MM.1S (cell line): ENCODE measurements at regions not wholly inside any gene's neighbourhood (a gene's known extent, or its start where the extent isn't known, plus 50 kb on each side); places are given as distances from the start of the nearest gene placed in this dataset.

ENCODE experiments used
- DNase-seq: peaks from one replicate; pipeline ENCODE4 v3.0.0-alpha.2; 2015
- H2AFZ ChIP-seq: fragments of 300-600 bp; sonication (generic); 2 replicates; pipeline ENCODE4 v1.6.0; 2016; ENCODE audit warnings: antibody characterized with exemption, low read length
- H3F3A ChIP-seq: fragments of 300-600 bp; sonication (generic); 2 replicates; pipeline ENCODE4 v1.6.1; 2016; ENCODE audit warnings: mild to moderate bottlenecking, antibody characterized with exemption, low read length, moderate library complexity, mixed read lengths; ENCODE audit not compliant: insufficient read depth
- H3K27ac ChIP-seq: fragments of 300-600 bp; sonication (generic); 2 replicates; pipeline ENCODE4 v1.5.1; 2016; ENCODE audit warnings: mild to moderate bottlenecking, low read length
- H3K27me3 ChIP-seq: fragments of 300-600 bp; sonication (generic); replicated peaks from 2 replicates; pipeline ENCODE4 v1.6.0; 2016; ENCODE audit warnings: low read length; ENCODE audit not compliant: insufficient read depth
- H3K36me3 ChIP-seq: fragments of 300-600 bp; sonication (generic); replicated peaks from 2 replicates; pipeline ENCODE4 v1.6.1; 2016; ENCODE audit warnings: mild to moderate bottlenecking, low read length, mixed read lengths; ENCODE audit not compliant: insufficient read depth
- H3K4me1 ChIP-seq: fragments of 300-600 bp; sonication (generic); 2 replicates; pipeline ENCODE4 v1.6.1; 2016; ENCODE audit warnings: low read length, mixed read lengths
- H3K4me2 ChIP-seq: fragments of 300-600 bp; sonication (generic); 2 replicates; pipeline ENCODE4 v1.6.0; 2016; ENCODE audit warnings: low read depth, low read length
- H3K4me3 ChIP-seq: fragments of 300-600 bp; sonication (generic); 2 replicates; pipeline ENCODE4 v1.5.1; 2016; ENCODE audit warnings: low read length, mixed read lengths
- H3K79me2 ChIP-seq: fragments of 300-600 bp; sonication (generic); 2 replicates; pipeline ENCODE4 v1.6.1; 2016; ENCODE audit warnings: mixed run types, low read length, mixed read lengths
- H3K9ac ChIP-seq: fragments of 300-600 bp; sonication (generic); 2 replicates; pipeline ENCODE4 v1.6.1; 2016; ENCODE audit warnings: low read length, mixed read lengths
- H3K9me2 ChIP-seq: fragments of 300-600 bp; sonication (generic); replicated peaks from 2 replicates; pipeline ENCODE4 v1.6.1; 2016; ENCODE audit warnings: mild to moderate bottlenecking, low read length, mixed read lengths; ENCODE audit not compliant: insufficient read depth
- H3K9me3 ChIP-seq: fragments of 300-600 bp; sonication (generic); replicated peaks from 2 replicates; pipeline ENCODE4 v1.6.1; 2016; ENCODE audit warnings: mild to moderate bottlenecking, low read length, mixed read lengths; ENCODE audit not compliant: insufficient read depth
- H4K20me1 ChIP-seq: fragments of 300-600 bp; sonication (generic); 2 replicates; pipeline ENCODE4 v1.6.1; 2016; ENCODE audit warnings: mild to moderate bottlenecking, low read length, moderate library complexity, mixed read lengths; ENCODE audit not compliant: insufficient read depth
- EZH2 ChIP-seq: fragments of 300-600 bp; sonication (generic); optimal IDR thresholded peaks from 2 replicates; pipeline ENCODE3; 2017; ENCODE audit warnings: low read depth, mild to moderate bottlenecking, antibody characterized with exemption, low read length, mixed read lengths
- EZH2phosphoT487 ChIP-seq: fragments of 300-600 bp; sonication (generic); IDR thresholded peaks from 2 replicates; pipeline ENCODE4 v1.6.1; 2018; ENCODE audit warnings: antibody characterized with exemption, low read length
- TF ChIP-seq, protein P1 (sequence below): fragments of 300-600 bp; sonication (generic); IDR thresholded peaks from 2 replicates; pipeline ENCODE4 v1.5.1; 2016; ENCODE audit warnings: antibody characterized with exemption, low read length, mixed read lengths

DNA sequence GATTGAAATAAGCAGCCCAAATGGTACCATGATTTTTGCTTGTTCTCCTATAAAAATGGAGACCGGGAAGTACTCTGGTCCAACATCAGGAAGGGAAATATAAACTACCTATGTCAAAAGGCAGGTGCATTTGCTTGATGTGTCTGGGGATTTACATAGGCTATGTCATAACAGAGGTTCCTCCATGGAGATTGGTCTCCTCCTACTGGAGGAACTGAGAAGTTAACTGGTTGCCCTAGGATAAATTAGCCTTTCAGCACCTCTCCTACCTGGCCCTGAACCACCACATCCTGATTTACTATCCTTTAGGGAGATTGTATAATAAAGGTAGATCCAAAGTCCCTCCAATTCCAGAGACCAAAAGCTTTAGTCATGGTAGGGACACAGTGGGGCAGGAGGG, 1109.3 kb upstream of the B3GALT2 start:
- Histone ChIP-seq H3K36me3 (no peaks in the 10 kb centered on the region), H3K4me3 (no peak overlapping the region), H3K4me2 (no peak overlapping the region), H2AFZ (no peak overlapping the region), H3F3A (no peaks in the 10 kb centered on the region), H3K9me2 (no peaks in the 10 kb centered on the region), H3K4me1 (peaks cover 9% of the 10 kb centered on the region), H3K27me3 (no peaks in the 10 kb centered on the region), H3K79me2 (no peaks in the 10 kb centered on the region), H3K9me3 (no peaks in the 10 kb centered on the region), H4K20me1 (no peaks in the 10 kb centered on the region), H3K9ac (no peak overlapping the region), H3K27ac (no peak overlapping the region)
- TF ChIP-seq, protein P1, sequence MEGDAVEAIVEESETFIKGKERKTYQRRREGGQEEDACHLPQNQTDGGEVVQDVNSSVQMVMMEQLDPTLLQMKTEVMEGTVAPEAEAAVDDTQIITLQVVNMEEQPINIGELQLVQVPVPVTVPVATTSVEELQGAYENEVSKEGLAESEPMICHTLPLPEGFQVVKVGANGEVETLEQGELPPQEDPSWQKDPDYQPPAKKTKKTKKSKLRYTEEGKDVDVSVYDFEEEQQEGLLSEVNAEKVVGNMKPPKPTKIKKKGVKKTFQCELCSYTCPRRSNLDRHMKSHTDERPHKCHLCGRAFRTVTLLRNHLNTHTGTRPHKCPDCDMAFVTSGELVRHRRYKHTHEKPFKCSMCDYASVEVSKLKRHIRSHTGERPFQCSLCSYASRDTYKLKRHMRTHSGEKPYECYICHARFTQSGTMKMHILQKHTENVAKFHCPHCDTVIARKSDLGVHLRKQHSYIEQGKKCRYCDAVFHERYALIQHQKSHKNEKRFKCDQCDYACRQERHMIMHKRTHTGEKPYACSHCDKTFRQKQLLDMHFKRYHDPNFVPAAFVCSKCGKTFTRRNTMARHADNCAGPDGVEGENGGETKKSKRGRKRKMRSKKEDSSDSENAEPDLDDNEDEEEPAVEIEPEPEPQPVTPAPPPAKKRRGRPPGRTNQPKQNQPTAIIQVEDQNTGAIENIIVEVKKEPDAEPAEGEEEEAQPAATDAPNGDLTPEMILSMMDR = peak; percentile 97
- TF ChIP-seq EZH2phosphoT487 (no peak), EZH2 (no peak)
- DNase-seq = peak; percentile 87

DNA sequence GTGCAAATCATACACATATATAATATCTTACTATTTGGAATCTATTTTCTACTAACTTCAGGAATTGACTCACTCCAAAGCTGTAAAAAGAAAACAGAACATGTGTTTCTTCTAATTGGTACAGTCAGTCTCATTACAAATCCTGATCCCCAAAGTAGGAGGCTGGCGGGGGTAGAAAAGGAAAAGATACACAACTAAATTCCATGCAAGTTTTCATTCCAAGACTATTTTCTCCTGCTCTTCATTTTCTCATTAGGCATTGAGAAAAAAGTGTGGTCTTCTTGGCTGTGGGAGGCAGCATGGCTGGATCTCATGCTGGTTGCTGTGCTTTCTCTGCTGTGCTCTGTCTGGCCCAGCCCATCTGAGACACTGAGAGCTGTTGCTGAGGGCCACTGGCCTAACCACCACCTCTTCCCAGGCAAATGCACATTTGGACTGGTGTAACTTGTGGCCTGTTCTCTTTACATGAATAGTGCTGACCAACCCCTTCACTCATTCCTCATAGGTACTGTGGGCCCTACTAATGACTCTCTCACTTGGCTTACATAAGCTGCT, 1107.5 kb upstream of the B3GALT2 start:
- no peak overlapping the region for H3K4me2 ChIP-seq
- no peak for DNase-seq
- no peak overlapping the region for H3K4me3 ChIP-seq
- H3K27me3 ChIP-seq = no peaks in the 10 kb centered on the region
- no peak overlapping the region for H3K9ac ChIP-seq
- no peaks in the 10 kb centered on the region for H3K9me3 ChIP-seq
- no peaks in the 10 kb centered on the region for H3K36me3 ChIP-seq
- 0 out of 2 replicates have a peak, but pooled peaks cover 4% of the 10 kb centered on the region for H3F3A ChIP-seq
- no peak overlapping the region for H2AFZ ChIP-seq
- no peaks in the 10 kb centered on the region for H4K20me1 ChIP-seq
- TF ChIP-seq EZH2 (no peak), EZH2phosphoT487 (no peak)
- TF ChIP-seq, protein P1 = no peak
- no peaks in the 10 kb centered on the region for H3K9me2 ChIP-seq
- H3K4me1 ChIP-seq = peaks cover 15% of the 10 kb centered on the region
- H3K27ac ChIP-seq = no peak overlapping the region
- no peaks in the 10 kb centered on the region for H3K79me2 ChIP-seq

DNA sequence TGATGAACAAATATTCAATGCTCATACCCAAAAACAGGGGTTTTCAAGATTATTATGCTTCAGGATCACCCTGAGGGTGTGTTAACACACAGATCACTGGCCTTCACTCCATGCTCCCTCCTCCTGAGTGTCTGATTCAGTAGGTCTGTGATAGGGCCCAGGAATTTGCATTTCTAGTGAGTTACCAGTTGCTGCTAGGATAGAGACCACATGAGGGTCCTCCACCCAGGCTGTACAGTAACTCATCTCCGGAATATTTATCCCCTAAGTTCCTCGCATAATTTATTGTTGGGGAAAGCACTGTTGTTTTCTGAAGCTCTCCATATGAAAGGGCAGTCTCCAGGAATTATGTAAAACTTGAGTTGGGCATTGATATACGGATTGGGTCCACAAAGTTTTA, 1106.6 kb upstream of the B3GALT2 start:
- Histone ChIP-seq H3K36me3 (no peaks in the 10 kb centered on the region), H3F3A (0 out of 2 replicates have a peak, but pooled peaks cover 4% of the 10 kb centered on the region), H2AFZ (no peak overlapping the region), H3K27ac (no peak overlapping the region), H3K4me2 (no peak overlapping the region), H3K9me2 (no peaks in the 10 kb centered on the region), H3K9me3 (no peaks in the 10 kb centered on the region), H3K79me2 (no peaks in the 10 kb centered on the region), H3K4me1 (peaks cover 25% of the 10 kb centered on the region), H3K4me3 (no peak overlapping the region), H3K27me3 (no peaks in the 10 kb centered on the region), H4K20me1 (no peaks in the 10 kb centered on the region), H3K9ac (no peak overlapping the region)
- DNase-seq = no peak
- no peak for TF ChIP-seq EZH2
- TF ChIP-seq EZH2phosphoT487 = no peak
- TF ChIP-seq, protein P1 = no peak
